GDM1 (cell line): ENCODE measurements at regions not wholly inside any gene's neighbourhood (a gene's known extent, or its start where the extent isn't known, plus 50 kb on each side); places are given as distances from the start of the nearest gene placed in this dataset.

Source experiments
- DNase-seq: peaks from one replicate; lab custom pipeline; 2025; lab: John Stamatoyannopoulos, UW

GRCh38 chr17:71396711-71397110, 724.1 kb upstream of the SOX9 start:
- DNase-seq, result no peak

DNA sequence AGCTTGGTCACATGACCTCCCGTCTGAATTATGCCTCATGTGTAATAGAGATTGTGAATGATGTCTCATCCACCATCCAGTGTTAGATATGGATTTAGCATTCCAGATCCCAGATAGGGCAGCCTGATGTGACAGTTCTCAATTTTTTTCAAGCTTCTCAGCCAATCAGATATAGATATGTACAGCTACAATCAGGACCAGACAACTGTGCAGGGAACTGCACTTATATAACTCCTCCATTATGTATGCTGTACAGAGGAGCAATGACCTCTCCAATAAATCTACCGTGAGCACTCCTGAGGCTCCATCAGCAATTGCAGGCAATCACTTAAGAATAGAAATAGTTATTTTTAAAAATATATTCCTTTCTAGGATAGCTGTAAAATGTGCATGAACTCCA, 722.8 kb upstream of the SOX9 start:
- no peak for DNase-seq

DNA sequence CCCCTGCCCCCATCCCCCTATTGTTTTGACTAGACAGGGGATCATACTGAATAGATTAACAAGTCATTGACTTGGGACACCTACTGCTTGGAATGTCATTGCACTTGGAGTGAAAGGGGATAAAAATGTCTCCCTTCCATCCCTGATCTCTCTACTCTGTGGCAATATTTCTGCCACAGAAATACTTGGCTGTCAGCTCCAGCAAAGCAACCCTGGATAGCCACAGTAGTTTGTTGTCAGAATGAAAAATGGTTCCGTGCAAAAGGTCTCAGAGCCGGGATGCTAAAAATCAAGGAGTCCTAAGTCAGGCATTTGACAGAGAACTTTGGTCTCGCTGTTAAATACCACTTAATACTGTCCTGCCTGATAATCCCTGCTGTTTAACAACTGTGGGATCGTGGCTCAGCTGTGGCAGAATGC, 722.0 kb upstream of the SOX9 start:
- no peak for DNase-seq

- DNase-seq, result no peak
Observed at GRCh38 chr17:71399221-71399620, 721.6 kb upstream of the SOX9 start.

DNA sequence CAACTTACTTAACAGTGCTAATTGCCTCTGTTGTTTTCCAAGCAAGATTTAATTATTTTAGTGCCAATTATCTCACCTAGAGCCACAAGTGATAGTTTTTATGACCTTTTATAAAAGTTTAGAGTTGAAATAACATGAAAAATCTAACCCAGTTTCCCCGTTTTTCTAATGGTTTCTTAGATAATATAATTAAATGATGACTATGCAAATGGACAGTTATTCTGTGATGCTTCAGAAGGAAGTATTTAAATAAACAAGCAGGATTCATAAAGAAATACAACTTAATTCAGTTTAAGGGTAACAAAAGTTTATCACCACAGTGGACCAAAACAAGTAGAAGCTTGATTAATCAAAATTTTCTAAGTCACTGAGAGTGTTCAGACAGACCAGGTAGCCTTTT, 721.2 kb upstream of the SOX9 start:
- no peak for DNase-seq

DNA sequence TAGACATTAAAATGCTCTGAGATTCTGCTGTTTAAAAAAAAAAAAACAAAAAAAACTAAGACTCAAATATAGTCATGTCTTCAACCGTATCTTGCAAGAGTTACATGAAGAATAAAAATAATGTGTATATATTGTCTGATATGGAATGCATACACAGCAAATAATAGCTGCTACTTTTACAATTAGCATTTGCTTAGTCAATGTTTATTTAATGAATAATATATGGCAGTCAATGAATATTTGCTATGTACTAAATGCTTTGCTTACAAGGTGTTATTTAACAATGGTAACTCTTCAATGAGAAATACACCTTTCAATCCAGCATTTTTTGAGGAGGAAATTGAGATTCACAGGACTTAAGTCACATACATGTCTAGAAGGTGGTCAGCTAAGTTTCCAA, 718.8 kb upstream of the SOX9 start:
- DNase-seq, result no peak

GRCh38 chr17:71402661-71403141, 718.1 kb upstream of the SOX9 start:
- no peak for DNase-seq

DNA sequence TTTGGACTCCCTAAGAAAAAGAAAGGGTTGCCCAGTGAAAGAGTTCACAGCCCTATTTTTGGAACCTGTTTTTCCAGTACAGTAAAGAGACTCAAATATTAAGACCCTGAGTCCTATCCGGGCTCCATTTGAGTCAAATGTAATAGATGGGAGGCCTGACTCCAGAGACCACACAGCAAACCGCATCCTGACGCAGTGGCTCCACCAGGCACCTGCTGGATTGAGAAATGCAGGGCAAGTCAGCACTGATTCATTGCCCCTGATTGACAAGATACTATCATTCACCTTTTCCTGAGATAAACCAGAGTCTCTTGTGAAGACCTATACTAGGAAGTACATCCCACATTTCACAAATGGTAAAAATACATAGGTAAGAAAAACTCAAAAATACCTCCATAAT, 715.7 kb upstream of the SOX9 start:
- DNase-seq, result no peak

GRCh38 chr17:71407981-71408380, 712.8 kb upstream of the SOX9 start:
- no peak for DNase-seq

GRCh38 chr17:71409137-71409536, 711.7 kb upstream of the SOX9 start:
- DNase-seq, result no peak

- no peak for DNase-seq
Observed at GRCh38 chr17:71409712-71410111, 711.1 kb upstream of the SOX9 start.

DNA sequence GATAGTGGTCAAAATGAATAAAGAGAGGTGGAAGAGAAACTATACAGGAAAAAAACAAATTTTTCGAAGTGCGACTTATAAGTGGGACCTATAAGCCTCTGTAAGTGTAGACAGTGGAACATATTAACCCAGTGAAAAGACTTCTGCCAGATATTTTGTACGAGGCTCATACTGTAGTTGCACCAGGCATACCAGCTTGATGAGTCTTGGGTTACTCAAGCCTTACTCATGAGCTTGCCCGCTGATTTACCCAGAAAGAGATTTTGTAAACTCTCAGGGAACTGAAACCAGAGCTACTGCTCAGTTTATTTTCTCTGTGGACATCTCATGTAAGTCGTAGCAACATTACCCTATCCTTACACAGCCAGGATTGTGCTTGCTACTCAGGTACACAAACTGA, 708.0 kb upstream of the SOX9 start:
- DNase-seq, result no peak

DNA sequence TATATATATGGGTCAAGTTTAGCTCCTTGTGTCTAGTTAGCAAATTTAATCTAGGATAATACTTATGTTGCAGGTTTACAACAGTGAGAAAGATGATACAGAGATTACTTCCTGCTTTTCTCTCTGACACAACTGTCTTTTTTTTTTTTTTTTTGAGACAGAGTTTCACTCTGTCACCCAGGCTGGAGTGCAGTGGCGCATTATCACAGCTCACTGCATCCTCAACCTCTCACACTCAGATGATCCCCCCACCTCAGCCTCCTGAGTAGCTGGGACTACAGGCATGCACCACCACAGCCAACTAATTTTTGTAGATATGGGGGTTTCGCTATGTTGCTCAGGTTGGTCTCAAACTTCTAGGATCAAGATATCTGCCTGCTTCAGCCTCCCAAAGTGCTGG, 706.9 kb upstream of the SOX9 start:
- DNase-seq, result no peak

- no peak for DNase-seq
Observed at GRCh38 chr17:71417142-71417541, 703.7 kb upstream of the SOX9 start.

- DNase-seq, result no peak
Observed at GRCh38 chr17:71422968-71423367, 697.9 kb upstream of the SOX9 start.

DNA sequence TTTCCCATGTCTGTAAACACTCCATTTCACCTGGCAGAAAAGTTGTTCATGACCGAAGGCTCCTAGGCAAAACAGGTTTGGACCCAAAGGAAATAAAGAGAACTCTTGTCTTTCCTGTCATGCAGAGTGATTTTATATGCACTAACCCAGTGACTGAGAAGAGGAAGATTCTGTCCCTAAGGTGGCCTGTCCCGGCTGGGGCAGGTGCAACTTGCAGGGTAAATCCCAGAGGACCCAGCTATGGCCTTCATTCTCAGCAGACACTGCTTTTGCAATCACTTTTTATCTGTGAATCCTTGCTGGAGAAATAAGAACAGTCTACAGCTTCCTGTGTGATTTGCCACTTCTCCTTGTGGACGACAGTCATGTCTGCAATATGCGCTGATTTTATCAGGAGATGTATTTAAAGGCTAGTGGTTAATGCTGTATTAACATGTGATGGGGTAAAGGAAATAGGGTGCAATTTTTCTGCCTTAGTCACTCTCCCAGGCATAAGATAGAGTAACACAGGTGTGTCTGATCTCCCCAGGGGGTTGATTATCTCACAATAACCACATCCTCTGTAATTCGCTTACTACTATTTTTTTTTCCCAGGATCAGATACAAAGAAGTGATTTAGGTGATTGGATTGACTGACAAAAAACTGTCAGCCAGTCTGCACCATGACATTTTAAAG, 696.8 kb upstream of the SOX9 start:
- DNase-seq, result no peak

GRCh38 chr17:71427801-71428200, 693.0 kb upstream of the SOX9 start:
- DNase-seq, result no peak

- no peak for DNase-seq
Observed at GRCh38 chr17:71428897-71429296, 691.9 kb upstream of the SOX9 start.

- no peak for DNase-seq
Observed at GRCh38 chr17:71430281-71430680, 690.5 kb upstream of the SOX9 start.

GRCh38 chr17:71431146-71431545, 689.7 kb upstream of the SOX9 start:
- DNase-seq, result no peak

DNA sequence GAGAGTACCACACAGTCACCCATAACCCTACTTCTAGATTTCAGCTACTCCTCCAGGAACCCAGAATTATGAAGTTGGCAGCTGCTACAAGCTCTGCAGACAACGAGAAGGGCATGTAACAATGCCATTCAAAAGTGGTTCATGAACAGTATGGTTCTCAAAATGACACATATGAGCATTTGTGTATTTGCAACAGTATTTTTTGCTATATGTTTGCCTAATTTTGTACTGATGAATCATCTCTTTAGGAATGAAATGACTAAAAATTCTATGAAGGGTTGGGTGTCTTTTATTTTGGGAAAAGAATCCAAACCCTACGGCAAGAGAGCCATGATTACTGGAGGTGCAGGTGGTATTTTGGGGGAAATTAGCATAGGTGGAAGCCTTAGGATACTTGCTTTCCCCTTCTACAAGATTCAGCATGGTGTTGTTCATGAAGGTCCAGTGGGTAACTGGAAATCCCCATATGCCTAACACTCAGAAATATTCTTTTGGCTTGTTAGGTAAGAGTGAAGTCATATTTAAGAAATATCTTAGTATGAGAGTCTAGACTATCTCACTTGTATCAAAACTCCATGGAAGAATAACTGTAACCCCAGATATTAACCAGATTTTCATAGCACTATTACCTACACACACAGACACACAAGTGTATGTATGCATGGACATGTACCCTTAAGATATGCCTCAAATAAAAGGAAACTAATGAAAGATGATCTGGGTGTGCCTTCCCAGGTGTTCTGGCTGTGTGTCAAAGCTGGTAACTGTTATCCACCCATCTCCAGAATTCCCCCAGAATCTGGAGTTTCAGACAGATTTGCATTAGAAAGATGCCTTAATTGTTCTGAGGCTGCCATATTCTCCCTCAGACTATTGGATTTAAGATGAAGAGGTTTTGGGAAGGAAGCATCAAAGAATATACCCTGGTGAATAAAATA, 688.2 kb upstream of the SOX9 start:
- DNase-seq, result no peak

GRCh38 chr17:71434716-71435115, 686.1 kb upstream of the SOX9 start:
- DNase-seq, result no peak

GRCh38 chr17:71436479-71436878, 684.3 kb upstream of the SOX9 start:
- no peak for DNase-seq
